CD4-positive, alpha-beta T cell treated with Interleukin-17A for 1 hour (primary cell): ENCODE measurements at regions not wholly inside any gene's neighbourhood (a gene's known extent, or its start where the extent isn't known, plus 50 kb on each side); places are given as distances from the start of the nearest gene placed in this dataset.
A peak's percentile ranks its signal among the peaks of the same experiment; 100 is the strongest.

ENCODE experiments used
- DNase-seq: peaks from one replicate; pipeline ENCODE4 v3.0.0-alpha.2; 2020

DNA sequence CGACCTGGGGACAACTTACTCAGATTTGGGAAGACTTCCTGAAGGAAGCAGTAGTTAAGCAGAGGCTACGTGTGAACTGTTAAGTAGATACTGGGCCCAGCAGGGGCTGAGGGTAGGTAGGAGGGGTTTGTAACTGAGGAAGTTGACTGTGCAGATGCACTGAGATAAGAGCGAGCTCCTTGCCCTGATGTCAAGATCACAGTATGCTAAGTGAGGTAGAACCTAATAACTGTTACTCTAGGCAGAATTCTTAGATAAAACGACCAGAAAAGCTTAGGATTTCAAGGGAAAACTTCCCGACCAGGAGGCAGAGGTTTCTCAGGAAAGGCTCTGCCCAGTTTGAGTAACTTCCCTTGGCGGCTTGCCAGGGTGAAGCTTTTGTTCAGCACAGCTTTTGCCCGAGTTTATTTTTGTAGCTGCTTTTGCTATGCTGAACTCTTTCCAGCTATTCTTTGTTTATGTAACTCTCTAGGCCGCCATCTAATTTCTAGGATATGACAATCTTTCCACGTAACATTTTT lies 632.1 kb downstream of the DIAPH3 start:
- DNase-seq: peak; percentile 2

DNA sequence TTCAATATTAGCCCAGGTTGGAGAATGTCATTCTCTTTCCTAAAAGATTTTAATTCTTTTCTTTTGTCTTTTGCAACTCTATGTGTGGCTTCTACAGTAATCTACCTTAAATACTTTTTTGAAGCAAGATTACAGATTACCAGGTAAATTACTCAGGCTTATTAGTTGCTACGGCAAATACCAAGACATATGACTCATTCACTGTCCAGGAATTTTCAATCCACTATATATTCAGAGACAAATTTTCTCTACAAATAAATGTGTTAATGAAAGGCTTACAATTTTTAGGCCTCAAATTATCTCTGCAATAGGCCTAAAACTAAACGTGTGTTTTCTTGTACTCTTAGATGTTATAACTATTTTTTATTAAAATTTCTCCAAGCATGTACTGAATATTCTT lies 631.3 kb downstream of the DIAPH3 start:
- no peak for DNase-seq

DNA sequence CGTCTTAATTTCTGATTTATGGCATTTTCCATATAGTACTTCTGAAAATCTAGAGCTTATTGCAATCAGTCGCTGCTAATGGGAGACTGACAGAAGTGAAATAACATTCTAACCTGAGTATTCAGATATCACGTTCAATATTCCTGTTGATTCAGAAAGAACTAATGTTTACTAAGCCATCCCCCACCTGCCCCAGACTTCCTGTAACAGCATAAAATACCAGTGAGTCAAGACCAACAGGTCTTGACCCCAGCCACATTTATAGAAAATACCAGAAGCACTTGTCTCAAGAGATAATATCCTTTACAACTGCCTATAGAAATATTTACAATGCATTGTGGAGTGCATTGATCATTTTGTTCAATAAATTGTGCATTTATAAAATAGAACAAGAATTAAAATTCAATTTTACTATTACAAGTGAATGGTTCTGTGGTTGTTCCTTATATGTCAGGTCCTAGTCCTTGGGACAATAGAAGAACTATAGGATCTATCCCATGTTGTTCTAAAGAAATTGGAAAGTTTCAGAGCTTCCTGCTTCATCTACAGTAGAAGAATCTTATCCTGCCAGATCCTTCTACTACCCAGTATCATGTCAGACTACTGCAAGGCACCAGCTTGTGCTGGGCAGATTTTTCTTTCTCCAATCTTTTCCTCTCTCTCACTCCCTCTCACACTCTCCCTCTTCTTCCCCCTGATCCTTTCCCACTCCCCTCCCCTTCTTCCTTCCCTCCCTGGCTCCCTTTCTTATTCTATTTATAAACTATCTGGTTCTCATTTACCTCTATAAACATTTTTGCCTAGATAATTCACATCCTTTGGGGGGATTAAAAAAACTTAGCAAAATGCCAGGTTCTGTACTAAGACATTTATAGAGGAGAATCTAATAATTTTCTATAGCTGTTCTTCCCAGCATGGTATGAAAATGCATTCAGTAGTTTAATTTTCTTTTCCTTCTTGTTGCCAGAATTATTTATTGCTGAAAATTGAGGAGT lies 629.9 kb downstream of the DIAPH3 start:
- DNase-seq: no peak

DNA sequence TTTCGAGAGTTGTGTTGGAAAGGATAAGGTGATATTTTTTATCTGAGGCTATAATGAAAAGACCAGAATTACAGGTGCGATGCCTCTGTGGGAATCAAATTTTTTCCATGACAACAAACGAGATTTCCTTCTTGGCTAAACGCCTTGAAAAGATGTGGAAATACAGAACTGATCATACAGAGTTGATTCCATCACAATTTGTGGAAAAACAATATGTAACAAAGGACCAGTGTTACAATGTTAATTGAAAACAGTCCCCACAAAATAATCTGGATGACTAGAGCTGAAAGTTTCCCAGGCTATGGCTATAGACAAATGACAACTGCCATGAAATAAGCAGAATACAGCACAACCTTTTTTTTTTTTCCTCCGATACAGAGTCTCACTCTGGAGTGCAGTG lies 628.9 kb downstream of the DIAPH3 start:
- DNase-seq: no peak

DNA sequence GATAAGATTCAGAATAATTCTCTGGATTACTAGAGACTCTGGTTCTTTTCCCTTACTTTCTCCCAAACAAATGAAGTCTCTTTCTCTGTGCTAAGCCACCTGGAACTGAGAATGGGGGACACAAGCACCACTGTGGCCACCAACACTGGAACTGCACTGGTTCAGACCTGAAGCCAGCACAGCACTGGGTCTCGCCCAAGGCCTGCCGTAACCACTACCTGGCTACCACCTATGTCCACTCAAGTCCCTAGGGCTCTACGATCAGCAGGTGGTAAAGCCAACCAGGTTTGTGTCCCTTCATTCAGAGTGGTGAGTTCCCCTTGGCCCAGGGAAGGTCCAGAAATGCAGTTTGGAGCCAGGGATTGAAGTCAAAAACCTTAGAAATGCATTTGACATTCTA lies 626.2 kb downstream of the DIAPH3 start:
- DNase-seq: no peak

DNA sequence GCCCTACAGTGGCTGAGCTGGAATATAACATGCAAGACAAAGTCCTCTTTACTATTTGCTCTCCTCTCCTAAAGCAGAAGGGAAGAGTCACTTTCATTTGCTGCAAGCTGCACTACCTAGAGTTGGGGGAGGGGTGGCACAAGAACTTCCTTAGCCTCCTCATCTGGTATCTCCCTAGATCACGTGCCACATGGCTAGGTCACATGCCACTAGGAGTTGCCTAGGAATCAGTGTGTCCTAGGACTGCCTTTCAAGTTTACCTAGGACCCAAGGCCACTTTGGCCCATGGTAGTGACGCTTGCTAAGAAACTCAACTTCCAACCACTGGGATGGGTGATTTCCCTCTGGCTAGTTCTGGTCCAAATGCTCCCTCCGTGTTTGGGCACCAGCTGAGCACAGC lies 625.2 kb downstream of the DIAPH3 start:
- no peak for DNase-seq

DNA sequence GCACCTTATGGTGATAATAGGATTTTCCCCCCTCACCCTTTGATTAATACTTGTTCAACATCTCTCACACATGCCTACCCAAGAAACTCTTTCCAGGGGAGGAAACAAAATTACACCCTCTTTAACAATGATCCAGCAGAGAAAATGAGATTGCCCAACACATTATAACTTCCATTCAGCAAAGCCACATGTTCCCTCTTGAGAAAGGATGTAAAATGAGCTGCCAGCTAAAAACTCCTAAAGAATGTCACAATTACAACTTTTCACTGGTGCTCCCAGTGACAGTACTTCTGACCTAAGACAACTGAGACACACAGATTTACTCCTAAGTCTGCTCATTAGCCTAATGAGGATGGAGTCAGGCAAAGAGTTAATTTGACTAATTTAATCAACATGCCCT lies 621.4 kb downstream of the DIAPH3 start:
- no peak for DNase-seq

DNA sequence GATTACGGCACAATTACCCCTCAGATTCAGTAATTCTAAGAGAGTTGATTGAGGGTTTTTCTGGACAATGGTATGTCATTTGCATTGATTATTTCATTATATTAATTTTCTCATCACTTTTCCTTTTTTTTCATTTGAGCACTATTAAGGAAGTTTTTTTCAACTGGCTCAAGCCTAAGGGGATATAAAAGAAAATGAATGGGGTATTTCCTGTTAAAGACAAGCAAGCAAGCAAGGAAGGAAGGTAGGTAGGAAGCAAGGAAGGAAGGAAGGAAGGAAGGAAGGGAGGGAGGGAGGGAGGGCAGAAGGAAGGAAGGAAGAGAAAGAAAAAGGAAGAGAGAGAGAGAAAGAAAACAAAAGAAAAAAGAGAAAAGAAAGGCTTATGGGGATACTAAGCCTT lies 620.3 kb downstream of the DIAPH3 start:
- no peak for DNase-seq

DNA sequence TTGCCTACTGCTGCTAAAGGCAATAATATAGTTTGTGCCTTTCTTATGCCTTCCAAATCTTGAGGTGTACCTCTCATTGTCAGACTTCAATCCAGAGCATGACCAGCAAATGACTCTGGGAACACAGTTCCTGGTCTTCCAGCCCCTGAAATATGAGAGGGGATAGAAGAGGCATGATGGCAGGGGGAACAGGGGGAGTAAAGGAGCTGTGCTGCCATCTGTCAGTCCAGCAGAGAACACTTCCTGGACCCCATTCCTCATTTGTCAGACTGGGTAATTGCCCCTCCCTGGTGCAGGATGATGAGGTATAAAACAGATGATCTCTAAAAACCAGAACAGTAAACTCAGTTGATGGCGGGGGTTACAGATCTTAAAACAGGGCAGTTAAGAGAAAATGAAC lies 618.7 kb downstream of the DIAPH3 start:
- no peak for DNase-seq

DNA sequence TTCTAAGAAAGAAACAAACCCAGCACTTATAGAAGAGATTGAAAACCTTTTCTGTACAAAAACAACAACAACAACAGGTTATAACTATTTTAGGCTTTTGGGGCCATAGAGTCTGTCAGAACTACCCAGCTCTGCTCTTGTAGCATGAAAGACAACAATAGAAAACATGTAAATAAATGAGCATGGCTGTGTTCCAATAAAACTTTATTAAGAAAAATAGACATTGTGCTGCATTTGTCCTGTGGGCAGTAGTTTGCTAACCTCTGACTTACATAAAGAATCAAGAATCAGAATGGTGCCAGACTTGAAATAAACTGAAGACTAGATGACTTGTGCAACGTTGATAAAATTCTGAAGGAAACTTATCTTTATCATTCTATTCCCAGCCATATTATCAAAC lies 617.5 kb downstream of the DIAPH3 start:
- DNase-seq: no peak

DNA sequence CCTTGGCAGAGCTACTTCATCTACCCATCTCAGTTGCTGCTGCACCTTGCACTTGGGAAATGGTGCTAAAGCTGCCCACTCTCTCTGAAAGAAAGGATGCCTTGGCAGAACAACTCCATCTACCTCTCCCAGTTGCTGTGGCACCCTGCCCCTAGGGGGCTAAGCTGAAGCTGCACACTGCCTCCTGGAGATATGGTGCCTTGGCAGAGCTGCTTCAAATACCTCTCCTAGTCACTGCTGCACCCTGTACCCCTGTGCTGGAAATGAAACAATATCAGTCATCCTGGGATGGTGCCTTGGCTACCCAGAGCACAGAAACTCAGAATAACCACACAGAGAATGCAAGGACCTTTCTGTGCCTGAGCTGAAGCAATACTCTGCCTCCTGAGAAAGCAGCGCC lies 615.8 kb downstream of the DIAPH3 start:
- DNase-seq: no peak

DNA sequence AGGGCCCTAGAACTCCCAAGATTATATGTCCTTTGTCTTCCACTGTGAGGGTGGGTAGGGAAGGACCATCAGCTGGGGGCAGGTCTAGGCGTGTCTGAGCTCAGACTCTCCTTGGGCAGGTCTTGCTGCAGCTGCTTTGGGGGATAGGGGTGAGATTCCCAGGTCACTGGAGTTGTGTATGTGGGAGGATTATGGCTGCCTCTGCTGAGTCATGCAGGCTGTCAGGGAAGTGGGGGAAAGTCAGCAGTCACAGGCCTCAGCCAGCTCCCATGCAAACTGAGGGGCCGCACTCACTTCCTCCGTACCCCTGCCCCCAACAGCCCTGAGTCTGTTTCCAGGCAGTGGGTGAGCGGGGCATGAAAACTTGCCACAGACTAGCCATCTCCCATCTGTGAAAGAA lies 600.8 kb downstream of the DIAPH3 start:
- DNase-seq: no peak

DNA sequence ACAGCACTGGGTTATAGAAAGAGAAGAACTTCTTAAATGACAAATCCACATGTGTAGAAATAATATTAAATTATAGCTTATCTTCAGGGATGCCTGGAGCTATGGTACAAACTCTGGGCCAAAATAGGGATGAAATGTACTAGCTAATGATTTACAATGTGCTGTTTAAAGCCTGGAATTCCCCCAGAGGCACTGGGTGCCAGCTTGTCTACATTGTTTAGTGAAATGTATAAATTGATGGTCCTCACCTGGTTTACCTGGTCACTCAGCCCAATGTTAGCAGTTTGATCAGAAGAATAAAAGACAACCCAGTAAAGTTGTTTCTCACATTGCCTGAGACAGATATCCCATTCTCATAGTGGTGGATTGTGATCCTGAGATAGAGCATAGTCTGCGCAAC lies 597.2 kb downstream of the DIAPH3 start:
- DNase-seq: no peak

DNA sequence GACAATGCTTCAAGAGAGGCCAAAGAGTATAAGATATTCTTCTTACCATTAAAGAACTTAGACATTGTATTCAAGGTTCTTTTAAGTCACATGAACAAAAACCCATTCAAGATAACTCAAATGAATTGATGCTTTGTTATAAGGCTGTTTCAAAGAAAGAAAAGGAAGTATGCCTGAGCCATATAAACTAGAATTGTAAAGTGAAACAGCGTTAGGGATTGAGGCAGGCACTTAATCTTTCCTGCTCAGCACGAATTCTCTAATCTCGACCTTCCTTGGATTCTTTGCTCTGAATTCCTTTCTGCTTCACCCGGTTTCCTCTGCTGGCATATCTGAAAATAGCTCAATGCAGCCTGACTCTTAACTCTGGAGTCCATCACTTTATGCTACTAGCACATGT lies 595.4 kb downstream of the DIAPH3 start:
- DNase-seq: no peak

DNA sequence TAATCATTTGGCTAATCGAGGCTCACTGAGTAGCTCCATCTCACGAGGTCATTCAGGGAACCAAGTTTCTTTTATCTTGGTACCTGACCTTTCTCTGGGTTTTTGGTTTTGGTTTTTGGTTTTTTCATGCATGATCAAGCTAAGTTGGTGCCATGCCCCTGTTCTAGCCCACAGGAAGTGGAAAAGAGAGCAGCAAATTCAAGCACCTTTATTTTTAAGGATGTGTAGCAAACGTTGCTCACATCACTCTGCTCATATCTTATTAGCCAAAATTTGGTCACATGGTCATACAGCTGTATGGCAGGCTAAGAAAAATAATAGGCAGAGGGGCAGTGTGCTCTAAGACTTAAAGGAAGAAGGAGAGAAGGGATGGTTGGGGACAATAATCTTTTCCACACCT lies 593.5 kb downstream of the DIAPH3 start:
- no peak for DNase-seq

DNA sequence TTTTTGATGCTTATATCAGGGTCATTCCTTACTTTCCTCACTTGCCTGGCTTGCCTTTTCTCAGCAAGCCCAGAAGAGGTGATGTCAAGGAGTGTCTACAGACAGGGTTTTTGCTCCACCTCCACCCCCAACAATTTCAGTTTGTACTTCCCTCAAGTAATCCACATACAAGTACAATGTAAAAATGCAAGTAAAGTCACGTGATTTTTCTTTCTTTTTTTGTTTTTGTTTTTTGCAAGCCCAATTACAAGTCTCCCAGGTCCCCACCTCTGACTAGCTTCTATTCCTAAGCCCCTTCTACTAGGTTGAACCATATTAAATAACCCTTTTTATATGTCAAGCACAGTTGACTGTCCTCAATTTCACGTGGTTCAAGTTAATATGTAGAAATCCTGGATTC lies 579.6 kb downstream of the DIAPH3 start:
- DNase-seq: no peak

DNA sequence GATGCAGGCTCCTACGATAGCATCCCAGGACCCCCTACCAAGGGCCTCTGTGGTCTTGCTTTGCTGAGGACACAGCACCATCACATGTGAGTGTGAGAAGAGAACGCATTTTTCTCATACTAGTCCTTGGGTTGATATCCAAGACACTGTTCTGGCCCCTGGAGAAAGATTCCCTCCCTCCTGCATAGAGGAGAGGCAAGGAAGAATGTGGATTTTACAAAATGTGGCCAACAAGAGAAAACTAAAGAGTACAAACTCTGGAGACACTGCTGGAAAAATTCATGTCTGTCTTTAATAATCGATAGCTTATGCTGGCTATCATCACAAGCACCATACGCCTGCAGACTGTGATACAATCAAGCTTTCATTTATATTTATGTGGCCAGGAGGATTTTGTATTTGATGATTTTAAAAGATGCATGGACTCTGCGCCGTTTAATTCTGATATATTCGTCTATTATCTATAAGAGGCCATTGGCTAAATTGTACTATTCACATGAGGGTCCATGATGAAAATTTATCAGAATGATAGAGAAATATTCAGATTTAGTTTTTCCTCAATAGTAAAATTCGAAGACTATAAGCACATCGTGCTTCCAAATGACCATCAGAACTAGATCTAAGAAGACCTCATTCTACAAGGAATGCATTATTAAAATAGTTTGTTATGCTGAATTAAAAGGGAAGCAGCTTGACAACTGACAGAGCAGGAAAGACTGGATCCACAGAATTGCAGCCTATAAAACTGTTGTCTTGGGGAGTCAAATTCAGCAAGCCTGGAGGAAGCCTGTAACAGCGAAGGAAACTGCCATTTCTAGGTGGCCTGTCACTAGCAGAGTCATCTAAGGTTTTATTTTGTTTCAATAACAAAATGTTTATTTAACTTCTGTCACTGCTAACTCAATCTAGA lies 578.7 kb downstream of the DIAPH3 start:
- DNase-seq: no peak

DNA sequence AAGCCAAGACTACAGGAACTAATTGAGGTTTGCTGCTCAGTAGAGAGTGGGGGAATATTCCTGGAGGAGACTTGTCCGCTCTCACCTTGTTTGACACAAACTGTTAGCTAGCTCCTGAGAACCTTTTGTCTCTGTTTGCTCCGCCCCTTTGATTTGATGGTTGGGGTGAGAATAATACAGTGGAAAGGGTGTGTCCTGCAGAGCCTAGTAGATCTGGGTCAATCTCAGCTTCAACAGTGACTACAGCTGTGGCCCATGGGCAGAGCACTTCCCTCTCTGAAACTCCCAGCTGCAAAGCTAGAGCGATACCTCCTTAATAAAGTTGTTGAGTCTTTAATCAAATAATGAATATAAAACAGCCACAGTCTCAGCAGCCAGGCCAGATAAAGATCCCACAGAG lies 576.7 kb downstream of the DIAPH3 start:
- no peak for DNase-seq

DNA sequence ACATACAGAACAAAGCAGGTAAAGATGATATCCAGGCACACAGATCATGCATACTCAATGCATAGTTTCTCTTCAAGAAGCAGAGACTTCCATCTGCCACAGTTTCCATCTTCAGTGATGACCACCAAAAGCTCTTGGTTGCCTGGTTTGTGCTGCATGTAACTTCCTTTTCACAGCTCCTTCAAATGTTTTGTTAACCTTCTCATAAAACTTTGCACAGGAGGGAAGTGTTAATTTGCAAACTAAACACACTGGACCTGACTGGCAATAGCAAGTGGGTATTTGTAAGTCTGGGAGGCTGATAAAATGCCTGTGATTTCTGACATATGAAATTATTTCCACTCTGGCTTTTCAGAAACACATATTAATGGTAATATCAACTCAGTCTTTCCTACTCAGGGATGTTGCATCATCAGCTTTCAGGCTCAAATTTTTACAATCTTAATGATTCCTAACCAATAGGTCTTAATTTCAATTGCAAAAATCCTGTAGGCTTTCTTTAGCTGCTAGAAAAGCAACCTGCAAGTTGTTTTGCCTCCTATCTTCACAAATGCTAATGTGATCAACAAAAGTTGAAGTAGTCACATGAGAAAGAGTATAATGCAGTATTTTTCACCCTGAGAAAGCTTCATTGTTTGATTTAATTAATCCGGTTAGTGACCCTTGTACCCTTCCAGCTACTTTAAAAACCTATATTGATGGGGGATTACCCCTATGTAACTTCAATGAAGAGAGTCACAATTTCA lies 575.6 kb downstream of the DIAPH3 start:
- DNase-seq: no peak

DNA sequence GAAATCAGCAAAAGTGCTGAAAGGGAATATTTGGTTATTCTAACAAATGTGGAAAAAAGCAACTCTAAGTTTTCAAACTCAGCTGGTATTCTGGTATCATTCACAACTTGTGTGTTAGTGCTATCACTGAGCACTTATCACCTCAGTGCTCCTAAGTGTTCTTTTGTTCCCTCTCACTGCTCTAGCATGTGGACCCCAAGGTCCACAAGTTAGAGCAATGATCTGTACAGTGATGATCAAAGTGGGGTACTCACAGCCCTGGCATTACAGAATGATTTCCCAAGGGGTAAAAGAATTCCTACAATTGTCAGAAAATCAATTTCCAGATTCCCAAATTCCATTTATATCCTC lies 575.0 kb downstream of the DIAPH3 start:
- DNase-seq: no peak

DNA sequence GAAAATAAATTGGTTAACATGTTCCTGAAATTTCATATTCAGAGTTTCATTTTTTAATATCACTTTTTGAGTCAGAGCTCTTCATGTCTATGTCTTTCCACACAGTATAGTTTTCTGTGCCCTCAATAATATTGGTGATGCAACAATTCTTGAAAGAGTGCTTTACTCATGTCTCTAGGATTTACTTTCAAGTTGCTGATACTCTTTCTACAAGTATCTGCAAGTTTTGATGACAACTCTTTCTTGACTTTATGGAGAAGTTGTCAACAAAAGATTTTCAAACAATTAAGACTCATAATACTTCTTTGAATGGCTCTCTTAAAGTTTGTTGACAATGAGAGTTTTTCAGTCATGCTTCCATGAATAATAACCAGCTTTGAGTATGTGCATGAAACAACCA lies 561.7 kb downstream of the DIAPH3 start:
- no peak for DNase-seq

DNA sequence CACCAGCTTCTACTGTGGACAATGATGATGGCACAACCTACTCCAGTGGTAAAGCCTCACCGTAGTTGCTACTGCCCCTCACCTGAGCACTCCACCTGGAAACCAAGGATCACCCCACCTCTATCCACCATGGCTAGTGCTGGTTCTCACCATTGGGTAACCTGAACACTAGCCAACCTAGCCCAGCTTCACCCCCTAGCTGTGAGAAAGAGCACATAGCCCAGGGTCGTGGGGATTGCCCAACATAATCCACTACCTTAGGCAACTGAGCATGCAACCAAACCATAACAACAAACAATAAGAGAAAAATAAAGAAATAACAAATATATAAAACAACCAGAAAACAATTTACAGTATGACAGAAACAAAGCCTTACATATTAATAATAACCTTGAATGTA lies 560.1 kb downstream of the DIAPH3 start:
- DNase-seq: no peak

DNA sequence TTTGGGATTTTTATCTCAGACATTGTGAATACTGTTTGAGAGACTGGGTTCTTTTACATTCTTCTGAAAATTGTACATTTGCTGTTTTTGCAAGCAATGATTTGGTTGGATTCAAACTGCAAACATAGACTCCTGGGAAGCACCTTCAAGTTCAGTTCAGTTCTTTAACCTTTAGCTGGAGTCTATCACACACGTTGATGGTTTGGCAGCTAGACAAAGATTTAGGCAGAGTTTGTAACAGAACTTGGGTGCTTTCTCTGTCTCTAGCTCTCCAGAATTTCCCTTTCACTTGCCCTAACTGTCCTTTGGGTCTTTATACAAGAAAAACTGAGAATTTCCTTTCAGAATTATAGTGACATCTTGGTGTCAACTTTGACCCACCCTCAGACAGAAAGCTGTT lies 556.6 kb downstream of the DIAPH3 start:
- no peak for DNase-seq
